Activated CD8-positive, alpha-beta memory T cell treated with anti-CD3 and anti-CD28 coated beads, Interleukin-2, amount 50 U/mL, for 24 hours (primary cell): ENCODE measurements at regions not wholly inside any gene's neighbourhood (a gene's known extent, or its start where the extent isn't known, plus 50 kb on each side); places are given as distances from the start of the nearest gene placed in this dataset.

Experiments
- DNase-seq: peaks from one replicate; pipeline ENCODE4 v3.0.0-alpha.2; 2020; ENCODE audit errors: extremely low read depth

- no peak for DNase-seq
Observed at GRCh38 chr1:55690366-55690765, 475.2 kb upstream of the USP24 start.

- DNase-seq = no peak
Observed at GRCh38 chr1:55689800-55690199, 474.6 kb upstream of the USP24 start.

GRCh38 chr1:55685560-55685959, 470.4 kb upstream of the USP24 start:
- no peak for DNase-seq

GRCh38 chr1:55684131-55684650, 469.0 kb upstream of the USP24 start:
- DNase-seq = no peak

- no peak for DNase-seq
Observed at GRCh38 chr1:55682198-55682597, 467.0 kb upstream of the USP24 start.

- DNase-seq = no peak
Observed at GRCh38 chr1:55679971-55680370, 464.8 kb upstream of the USP24 start.

- no peak for DNase-seq
Observed at GRCh38 chr1:55673416-55673815, 458.3 kb upstream of the USP24 start.

GRCh38 chr1:55670331-55671082, 455.3 kb upstream of the USP24 start:
- DNase-seq = no peak

GRCh38 chr1:55669293-55669692, 454.1 kb upstream of the USP24 start:
- no peak for DNase-seq

- DNase-seq = no peak
Observed at GRCh38 chr1:55662875-55663274, 447.7 kb upstream of the USP24 start.

GRCh38 chr1:55658917-55659316, 443.8 kb upstream of the USP24 start:
- DNase-seq = no peak

- no peak for DNase-seq
Observed at GRCh38 chr1:55654750-55655149, 439.6 kb upstream of the USP24 start.

GRCh38 chr1:55654171-55654570, 439.0 kb upstream of the USP24 start:
- no peak for DNase-seq

- DNase-seq = no peak
Observed at GRCh38 chr1:55650444-55650843, 435.3 kb upstream of the USP24 start.

GRCh38 chr1:55646181-55646580, 431.0 kb upstream of the USP24 start:
- no peak for DNase-seq

GRCh38 chr1:55645270-55645669, 430.1 kb upstream of the USP24 start:
- no peak for DNase-seq

GRCh38 chr1:55641947-55642346, 426.8 kb upstream of the USP24 start:
- DNase-seq = no peak

GRCh38 chr1:55640708-55641473, 425.7 kb upstream of the USP24 start:
- no peak for DNase-seq

- no peak for DNase-seq
Observed at GRCh38 chr1:55639526-55639925, 424.4 kb upstream of the USP24 start.

- DNase-seq = no peak
Observed at GRCh38 chr1:55639051-55639450, 423.9 kb upstream of the USP24 start.

- no peak for DNase-seq
Observed at GRCh38 chr1:55636696-55637095, 421.5 kb upstream of the USP24 start.

- DNase-seq = no peak
Observed at GRCh38 chr1:55635856-55636255, 420.7 kb upstream of the USP24 start.

- DNase-seq = no peak
Observed at GRCh38 chr1:55634516-55634915, 419.4 kb upstream of the USP24 start.
